Body of pancreas (tissue), 4 donors: ENCODE measurements at regions not wholly inside any gene's neighbourhood (a gene's known extent, or its start where the extent isn't known, plus 50 kb on each side); places are given as distances from the start of the nearest gene placed in this dataset.

Source experiments
- CTCF ChIP-seq, 7 experiments: fragments of 450-650 bp in 4 of 7; fragments of 200-600 bp in 3 of 7; sonication (generic) in 3 of 7; IDR thresholded peaks; one replicate each; pipeline ENCODE4 v1.5.1; 2016 to 2019; ENCODE audit warnings: antibody characterized with exemption in 7 of 7
- POLR2A ChIP-seq, 3 donors: fragments of 450-650 bp; IDR thresholded peaks; one replicate each; pipeline ENCODE4 v1.6.1; 2016; ENCODE audit warnings: antibody characterized with exemption in 3 of 3, mild to moderate bottlenecking in 2 of 3

DNA sequence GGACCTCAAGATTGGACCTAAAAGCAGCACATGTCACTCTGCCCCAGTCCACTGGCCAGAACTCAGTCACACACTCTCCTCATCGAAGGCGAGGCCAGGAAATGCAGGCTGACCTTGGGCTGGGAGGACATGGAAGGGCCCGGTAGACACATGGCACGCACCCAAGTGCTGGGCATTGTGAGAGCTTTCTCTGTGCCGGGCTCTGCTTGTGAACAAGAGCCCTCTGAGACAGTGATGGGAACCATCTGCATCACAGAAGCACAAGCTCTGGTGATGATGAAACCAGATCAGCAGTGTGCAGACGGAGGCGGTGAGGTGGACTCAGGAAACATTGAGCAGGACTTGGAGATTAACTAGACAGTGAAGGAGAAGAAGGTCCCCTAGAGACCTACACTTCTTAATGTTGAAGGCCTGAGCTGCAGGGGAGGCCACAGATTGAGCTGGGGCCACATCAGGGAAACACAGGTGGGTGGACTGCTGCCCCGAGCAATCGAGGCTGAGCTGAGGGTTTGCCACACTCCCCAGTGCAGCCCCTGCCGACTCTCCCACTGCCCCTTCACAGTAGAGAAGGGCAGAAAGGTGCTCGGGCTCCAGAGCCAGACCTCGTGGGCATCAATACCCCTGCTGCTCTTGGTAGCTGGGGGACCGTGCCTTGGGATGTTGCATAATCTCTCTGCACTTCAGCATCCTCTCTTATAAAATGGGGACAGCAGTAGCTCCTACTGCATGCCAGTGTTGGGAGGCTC, 1460.5 kb downstream of the TBC1D22A start:
- no peak for TF ChIP-seq CTCF (IDR thresholded peaks at IDR 0.05)
- TF ChIP-seq POLR2A (IDR thresholded peaks at IDR 0.05), result no peak
